Left ventricle myocardium inferior (tissue), 1 donor: ENCODE measurements at regions not wholly inside any gene's neighbourhood (a gene's known extent, or its start where the extent isn't known, plus 50 kb on each side); places are given as distances from the start of the nearest gene placed in this dataset.

Source experiments
- DNase-seq: peaks from one replicate; pipeline ENCODE4 v3.0.0-alpha.2; 2020
- H3K27ac ChIP-seq: fragments of 200-600 bp; replicated peaks from 2 replicates; pipeline ENCODE4 v1.8.0; 2021
- H3K27me3 ChIP-seq: fragments of 200-600 bp; 2 replicates; pipeline ENCODE4 v1.8.0; 2021; ENCODE audit warnings: low read depth
- H3K36me3 ChIP-seq: fragments of 200-600 bp; 2 replicates; pipeline ENCODE4 v1.8.0; 2021
- H3K4me1 ChIP-seq: fragments of 200-600 bp; 2 replicates; pipeline ENCODE4 v1.8.0; 2021
- H3K4me3 ChIP-seq: fragments of 200-600 bp; 2 replicates; pipeline ENCODE4 v1.8.0; 2021; ENCODE audit warnings: mild to moderate bottlenecking, moderate library complexity
- H3K9me3 ChIP-seq: fragments of 200-600 bp; replicated peaks from 2 replicates; pipeline ENCODE4 v1.8.0; 2021
- CTCF ChIP-seq: fragments of 200-600 bp; IDR thresholded peaks from 2 replicates; pipeline ENCODE4 v1.8.0; 2021; ENCODE audit warnings: antibody characterized with exemption, mild to moderate bottlenecking, borderline replicate concordance
- intact Hi-C: fragments of 100-400 bp; cut with micrococcal nuclease; formaldehyde crosslinking; loops from one replicate; pipeline ENCODE4 v1.11.0; 2022
- donor health status: DM: no; HTN: yes; CAD: no; lungs with severe emphysema.

DNA sequence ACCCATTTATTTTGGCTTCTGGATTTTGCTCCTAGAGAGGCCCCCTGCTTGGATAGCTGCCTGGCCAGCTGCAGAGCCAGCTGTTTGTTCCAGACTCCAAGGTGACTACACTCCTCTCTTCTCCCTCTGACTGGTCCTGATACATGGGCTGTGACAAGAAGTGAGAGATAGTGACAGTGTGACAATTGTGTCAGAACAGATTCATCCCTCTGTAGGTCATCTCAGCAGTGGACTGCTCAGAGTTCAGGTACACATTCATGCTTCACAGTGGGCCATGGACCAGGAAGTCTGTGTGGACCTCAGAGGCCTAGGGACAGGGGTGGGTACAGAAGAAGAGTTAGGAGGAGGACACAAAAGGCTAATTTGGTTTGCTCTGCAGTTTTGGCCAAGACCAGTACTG is 188.2 kb upstream of the MKLN1 start:
- Histone ChIP-seq H3K4me1 (no peaks in the 10 kb centered on the region), H3K36me3 (no peaks in the 10 kb centered on the region), H3K27me3 (no peaks in the 10 kb centered on the region), H3K27ac (no peak overlapping the region), H3K9me3 (no peaks in the 10 kb centered on the region), H3K4me3 (no peak overlapping the region)
- no peak for TF ChIP-seq CTCF
- no peak for DNase-seq
- intact Hi-C loops, result no loop called here

GRCh38 chr7:131141443-131141967 is 186.2 kb upstream of the MKLN1 start:
- Histone ChIP-seq H3K27me3 (no peaks in the 10 kb centered on the region), H3K4me3 (no peak overlapping the region), H3K4me1 (no peaks in the 10 kb centered on the region), H3K36me3 (no peaks in the 10 kb centered on the region), H3K9me3 (no peaks in the 10 kb centered on the region), H3K27ac (no peak overlapping the region)
- DNase-seq, result no peak
- no peak for TF ChIP-seq CTCF
- intact Hi-C loops, result no loop called here

- Histone ChIP-seq H3K27ac (no peak overlapping the region), H3K36me3 (no peaks in the 10 kb centered on the region), H3K4me1 (peaks cover 11% of the 10 kb centered on the region), H3K4me3 (no peak overlapping the region), H3K27me3 (no peaks in the 10 kb centered on the region), H3K9me3 (no peaks in the 10 kb centered on the region)
- no peak for DNase-seq
- TF ChIP-seq CTCF, result no peak
- intact Hi-C loops, result no loop called here
These were observed 183.8 kb upstream of the MKLN1 start for GRCh38 chr7:131143869-131144268.

DNA sequence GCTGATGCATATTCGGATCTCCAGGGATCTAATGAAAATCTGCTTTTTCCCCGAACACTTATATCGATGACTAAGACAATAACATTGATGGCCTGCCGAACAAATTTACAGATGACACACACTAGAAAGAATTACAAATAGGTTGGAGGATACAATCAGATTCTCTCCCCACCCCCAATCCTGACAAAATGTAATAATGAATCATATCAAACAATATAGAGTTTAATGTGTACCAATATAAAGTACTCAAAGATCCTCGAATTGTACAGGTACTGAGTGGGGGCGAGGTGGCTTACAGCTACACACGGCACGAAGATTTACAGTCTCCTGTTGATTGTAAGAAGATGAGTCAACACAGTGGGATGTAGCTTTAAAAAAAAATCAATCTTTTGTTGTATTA is 182.7 kb upstream of the MKLN1 start:
- Histone ChIP-seq H3K4me1 (peaks cover 13% of the 10 kb centered on the region), H3K36me3 (no peaks in the 10 kb centered on the region), H3K27ac (no peak overlapping the region), H3K4me3 (no peak overlapping the region), H3K9me3 (no peaks in the 10 kb centered on the region), H3K27me3 (no peaks in the 10 kb centered on the region)
- no peak for DNase-seq
- intact Hi-C loops, result no loop called here
- no peak for TF ChIP-seq CTCF

GRCh38 chr7:131145770-131146169 is 181.9 kb upstream of the MKLN1 start:
- intact Hi-C loops, result no loop called here
- TF ChIP-seq CTCF, result no peak
- peaks cover 13% of the 10 kb centered on the region for H3K4me1 ChIP-seq
- no peak overlapping the region for H3K27ac ChIP-seq
- H3K4me3 ChIP-seq, result no peak overlapping the region
- no peaks in the 10 kb centered on the region for H3K36me3 ChIP-seq
- H3K9me3 ChIP-seq, result no peaks in the 10 kb centered on the region
- DNase-seq, result no peak
- no peaks in the 10 kb centered on the region for H3K27me3 ChIP-seq

DNA sequence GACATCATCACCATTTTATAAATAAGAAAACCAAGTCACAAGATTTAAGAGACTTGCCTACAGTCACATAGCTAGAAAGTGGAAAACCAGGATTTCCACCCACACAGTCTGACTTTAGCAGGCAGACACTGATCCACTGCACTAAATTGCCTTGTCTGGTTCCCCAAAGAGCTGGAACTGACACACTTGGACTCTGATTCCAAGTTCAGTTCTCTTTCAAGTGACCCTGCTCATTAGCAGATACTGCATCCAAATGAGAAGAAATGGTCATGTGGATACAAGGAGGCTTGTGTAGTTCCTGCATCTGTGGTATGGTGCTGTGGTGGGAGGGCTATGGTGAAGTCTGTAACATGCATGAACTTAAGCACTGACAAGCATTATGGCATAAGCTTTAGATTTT is 180.1 kb upstream of the MKLN1 start:
- Histone ChIP-seq H3K36me3 (no peaks in the 10 kb centered on the region), H3K27me3 (no peaks in the 10 kb centered on the region), H3K27ac (no peak overlapping the region), H3K4me3 (no peak overlapping the region), H3K4me1 (peaks cover 16% of the 10 kb centered on the region), H3K9me3 (no peaks in the 10 kb centered on the region)
- no peak for DNase-seq
- TF ChIP-seq CTCF, result no peak
- intact Hi-C loops, result no loop called here
